ENCODE measurements at regions not wholly inside any gene's neighbourhood (a gene's known extent, or its start where the extent isn't known, plus 50 kb on each side); places are given as distances from the start of the nearest gene placed in this dataset.

DNA sequence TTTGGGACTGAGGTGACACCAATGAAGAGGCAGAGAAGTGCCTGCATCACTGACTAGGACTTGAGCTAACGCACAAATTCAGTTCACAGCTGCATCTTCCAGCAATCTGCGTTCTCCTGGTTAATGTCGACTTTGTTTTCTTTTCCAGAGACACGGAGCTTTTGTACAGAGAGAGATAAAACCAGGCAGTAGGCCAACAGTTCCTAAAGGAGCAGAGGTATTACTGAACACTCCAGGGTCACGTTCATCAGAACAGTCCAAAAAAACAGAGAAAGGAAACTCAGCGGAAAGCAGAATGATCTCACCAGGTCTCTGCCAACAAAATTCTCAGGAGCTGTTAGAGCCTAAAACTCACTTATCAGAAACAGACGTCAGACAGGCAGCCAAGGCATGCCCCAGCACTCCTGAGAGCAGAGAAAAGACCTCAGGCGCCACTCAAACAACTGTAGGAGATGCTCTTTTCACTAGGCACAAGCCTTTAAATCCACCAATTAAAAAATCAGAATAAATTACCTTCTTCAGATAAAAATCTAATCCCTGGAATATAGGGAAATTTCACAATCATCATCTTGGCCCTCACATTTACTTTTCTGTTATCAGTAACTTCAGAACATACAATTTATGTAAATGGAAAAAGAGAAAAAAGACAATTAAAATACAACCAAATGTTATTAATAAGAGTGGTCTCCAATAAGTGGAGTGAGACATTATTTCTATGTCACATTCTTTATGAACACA lies 95.9 kb upstream of the SPTBN1 start:
- no peaks in the 10 kb centered on the region for H3F3A ChIP-seq (ENCODE audit: insufficient read depth, low read length, poor library complexity, severe bottlenecking)
- no peaks in the 10 kb centered on the region for H3K9me3 ChIP-seq (ENCODE audit: low read length)
- H3K27ac ChIP-seq (ENCODE audit: low read length), result no peak overlapping the region
- H3K36me3 ChIP-seq (ENCODE audit: insufficient read depth, low read length), result no peaks in the 10 kb centered on the region
- TF ChIP-seq RAD21 (conservative IDR thresholded peaks at IDR 0.05) (no peak), SMC3 (conservative IDR thresholded peaks at IDR 0.05; ENCODE audit: poor library complexity) (no peak), EZH2 (IDR thresholded peaks at IDR 0.05; ENCODE audit: borderline replicate concordance, insufficient read depth, low read length, poor library complexity, severe bottlenecking) (no peak), MXI1 (conservative IDR thresholded peaks at IDR 0.05; ENCODE audit: poor library complexity, severe bottlenecking) (no peak), TAF1 (IDR thresholded peaks at IDR 0.05; ENCODE audit: low read depth) (no peak), POLR2AphosphoS5 (IDR thresholded peaks at IDR 0.05) (no peak), EP300 (conservative IDR thresholded peaks at IDR 0.05; ENCODE audit: poor library complexity, severe bottlenecking) (no peak)
- TF ChIP-seq, protein P1, sequence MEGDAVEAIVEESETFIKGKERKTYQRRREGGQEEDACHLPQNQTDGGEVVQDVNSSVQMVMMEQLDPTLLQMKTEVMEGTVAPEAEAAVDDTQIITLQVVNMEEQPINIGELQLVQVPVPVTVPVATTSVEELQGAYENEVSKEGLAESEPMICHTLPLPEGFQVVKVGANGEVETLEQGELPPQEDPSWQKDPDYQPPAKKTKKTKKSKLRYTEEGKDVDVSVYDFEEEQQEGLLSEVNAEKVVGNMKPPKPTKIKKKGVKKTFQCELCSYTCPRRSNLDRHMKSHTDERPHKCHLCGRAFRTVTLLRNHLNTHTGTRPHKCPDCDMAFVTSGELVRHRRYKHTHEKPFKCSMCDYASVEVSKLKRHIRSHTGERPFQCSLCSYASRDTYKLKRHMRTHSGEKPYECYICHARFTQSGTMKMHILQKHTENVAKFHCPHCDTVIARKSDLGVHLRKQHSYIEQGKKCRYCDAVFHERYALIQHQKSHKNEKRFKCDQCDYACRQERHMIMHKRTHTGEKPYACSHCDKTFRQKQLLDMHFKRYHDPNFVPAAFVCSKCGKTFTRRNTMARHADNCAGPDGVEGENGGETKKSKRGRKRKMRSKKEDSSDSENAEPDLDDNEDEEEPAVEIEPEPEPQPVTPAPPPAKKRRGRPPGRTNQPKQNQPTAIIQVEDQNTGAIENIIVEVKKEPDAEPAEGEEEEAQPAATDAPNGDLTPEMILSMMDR (IDR thresholded peaks at IDR 0.05; ENCODE audit: poor library complexity, severe bottlenecking), result no peak
- TF ChIP-seq, protein P2, sequence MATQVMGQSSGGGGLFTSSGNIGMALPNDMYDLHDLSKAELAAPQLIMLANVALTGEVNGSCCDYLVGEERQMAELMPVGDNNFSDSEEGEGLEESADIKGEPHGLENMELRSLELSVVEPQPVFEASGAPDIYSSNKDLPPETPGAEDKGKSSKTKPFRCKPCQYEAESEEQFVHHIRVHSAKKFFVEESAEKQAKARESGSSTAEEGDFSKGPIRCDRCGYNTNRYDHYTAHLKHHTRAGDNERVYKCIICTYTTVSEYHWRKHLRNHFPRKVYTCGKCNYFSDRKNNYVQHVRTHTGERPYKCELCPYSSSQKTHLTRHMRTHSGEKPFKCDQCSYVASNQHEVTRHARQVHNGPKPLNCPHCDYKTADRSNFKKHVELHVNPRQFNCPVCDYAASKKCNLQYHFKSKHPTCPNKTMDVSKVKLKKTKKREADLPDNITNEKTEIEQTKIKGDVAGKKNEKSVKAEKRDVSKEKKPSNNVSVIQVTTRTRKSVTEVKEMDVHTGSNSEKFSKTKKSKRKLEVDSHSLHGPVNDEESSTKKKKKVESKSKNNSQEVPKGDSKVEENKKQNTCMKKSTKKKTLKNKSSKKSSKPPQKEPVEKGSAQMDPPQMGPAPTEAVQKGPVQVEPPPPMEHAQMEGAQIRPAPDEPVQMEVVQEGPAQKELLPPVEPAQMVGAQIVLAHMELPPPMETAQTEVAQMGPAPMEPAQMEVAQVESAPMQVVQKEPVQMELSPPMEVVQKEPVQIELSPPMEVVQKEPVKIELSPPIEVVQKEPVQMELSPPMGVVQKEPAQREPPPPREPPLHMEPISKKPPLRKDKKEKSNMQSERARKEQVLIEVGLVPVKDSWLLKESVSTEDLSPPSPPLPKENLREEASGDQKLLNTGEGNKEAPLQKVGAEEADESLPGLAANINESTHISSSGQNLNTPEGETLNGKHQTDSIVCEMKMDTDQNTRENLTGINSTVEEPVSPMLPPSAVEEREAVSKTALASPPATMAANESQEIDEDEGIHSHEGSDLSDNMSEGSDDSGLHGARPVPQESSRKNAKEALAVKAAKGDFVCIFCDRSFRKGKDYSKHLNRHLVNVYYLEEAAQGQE (IDR thresholded peaks at IDR 0.05; ENCODE audit: borderline replicate concordance), result no peak
- no peak overlapping the region for H3K9ac ChIP-seq (ENCODE audit: low read length)
- no peaks in the 10 kb centered on the region for H4K20me1 ChIP-seq (ENCODE audit: insufficient read depth)
- H2AFZ ChIP-seq (ENCODE audit: low read depth, low read length), result no peak overlapping the region
- H3K9me2 ChIP-seq (ENCODE audit: insufficient read depth, low read length), result no peaks in the 10 kb centered on the region
- no peak overlapping the region for H3K4me3 ChIP-seq (ENCODE audit: low read length)
- no peak overlapping the region for H3K4me2 ChIP-seq (ENCODE audit: low read length)
- no peaks in the 10 kb centered on the region for H3K27me3 ChIP-seq (ENCODE audit: insufficient read depth, low read depth, low read length)
- H3K79me2 ChIP-seq (replicated peaks; ENCODE audit: insufficient read depth, low read length), result no peaks in the 10 kb centered on the region

DNA sequence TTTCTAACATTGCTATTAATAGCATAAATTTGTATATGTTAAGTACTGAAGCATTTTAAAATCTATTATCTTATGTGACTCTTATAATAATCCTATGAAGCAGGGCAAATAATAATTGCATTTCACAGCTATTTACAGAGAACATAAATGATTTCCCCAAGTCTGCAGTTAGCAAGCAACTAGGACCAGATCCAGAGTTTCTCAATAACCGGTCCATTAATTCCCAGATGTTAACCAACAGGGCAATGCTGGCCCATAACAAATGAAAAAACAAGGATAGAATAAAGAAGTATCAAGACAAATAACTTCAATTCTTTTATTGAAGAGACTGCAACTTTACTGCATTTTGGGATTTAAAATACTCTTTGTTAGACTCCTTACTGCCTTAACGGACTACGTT lies 91.7 kb upstream of the SPTBN1 start:
- Histone ChIP-seq H3K36me3 (ENCODE audit: insufficient read depth, low read length) (no peaks in the 10 kb centered on the region), H4K20me1 (ENCODE audit: insufficient read depth) (no peaks in the 10 kb centered on the region), H3K9ac (ENCODE audit: low read length) (no peak overlapping the region), H2AFZ (ENCODE audit: low read depth, low read length) (no peak overlapping the region), H3K9me3 (ENCODE audit: low read length) (peaks cover 3% of the 10 kb centered on the region), H3K79me2 (replicated peaks; ENCODE audit: insufficient read depth, low read length) (no peaks in the 10 kb centered on the region), H3K9me2 (ENCODE audit: insufficient read depth, low read length) (no peaks in the 10 kb centered on the region), H3F3A (ENCODE audit: insufficient read depth, low read length, poor library complexity, severe bottlenecking) (no peaks in the 10 kb centered on the region), H3K4me3 (ENCODE audit: low read length) (no peak overlapping the region), H3K4me2 (ENCODE audit: low read length) (no peak overlapping the region), H3K27ac (ENCODE audit: low read length) (no peak overlapping the region), H3K27me3 (ENCODE audit: insufficient read depth, low read depth, low read length) (no peaks in the 10 kb centered on the region)
- no peak for TF ChIP-seq EZH2 (IDR thresholded peaks at IDR 0.05; ENCODE audit: borderline replicate concordance, insufficient read depth, low read length, poor library complexity, severe bottlenecking)
- TF ChIP-seq RAD21 (conservative IDR thresholded peaks at IDR 0.05), result no peak
- TF ChIP-seq MXI1 (conservative IDR thresholded peaks at IDR 0.05; ENCODE audit: poor library complexity, severe bottlenecking), result no peak
- no peak for TF ChIP-seq TAF1 (IDR thresholded peaks at IDR 0.05; ENCODE audit: low read depth)
- no peak for TF ChIP-seq POLR2AphosphoS5 (IDR thresholded peaks at IDR 0.05)
- TF ChIP-seq, protein P2 (IDR thresholded peaks at IDR 0.05; ENCODE audit: borderline replicate concordance), result no peak
- TF ChIP-seq, protein P1 (IDR thresholded peaks at IDR 0.05; ENCODE audit: poor library complexity, severe bottlenecking), result no peak

Measured in neural cell (in vitro differentiated cells).